Activated naive CD8-positive, alpha-beta T cell treated with anti-CD3 and anti-CD28 coated beads, Interleukin-2, amount 50 U/mL, for 24 hours (primary cell): ENCODE measurements at regions not wholly inside any gene's neighbourhood (a gene's known extent, or its start where the extent isn't known, plus 50 kb on each side); places are given as distances from the start of the nearest gene placed in this dataset.

Experiments
- ATAC-seq: fragments of 150-1000 bp; cut with Tn5 transposase; one replicate; pipeline ENCODE4 v1.10.0; 2021
- DNase-seq: peaks from one replicate; pipeline ENCODE4 v3.0.0; 2021
- H3K27ac Mint-ChIP-seq: one replicate; pipeline ENCODE4 v1.8.0; 2021; ENCODE audit warnings: mild to moderate bottlenecking, mixed read lengths
- H3K27me3 Mint-ChIP-seq: one replicate; pipeline ENCODE4 v1.8.0; 2021; ENCODE audit warnings: mixed read lengths
- H3K36me3 Mint-ChIP-seq: one replicate; pipeline ENCODE4 v1.8.0; 2021; ENCODE audit warnings: low read depth, mixed read lengths
- H3K4me1 Mint-ChIP-seq: one replicate; pipeline ENCODE4 v1.8.0; 2021; ENCODE audit warnings: mixed read lengths
- H3K4me3 Mint-ChIP-seq: one replicate; pipeline ENCODE4 v1.8.0; 2021; ENCODE audit warnings: mild to moderate bottlenecking, moderate library complexity, mixed read lengths
- H3K9me3 Mint-ChIP-seq: one replicate; pipeline ENCODE4 v1.8.0; 2021; ENCODE audit warnings: mixed read lengths

DNA sequence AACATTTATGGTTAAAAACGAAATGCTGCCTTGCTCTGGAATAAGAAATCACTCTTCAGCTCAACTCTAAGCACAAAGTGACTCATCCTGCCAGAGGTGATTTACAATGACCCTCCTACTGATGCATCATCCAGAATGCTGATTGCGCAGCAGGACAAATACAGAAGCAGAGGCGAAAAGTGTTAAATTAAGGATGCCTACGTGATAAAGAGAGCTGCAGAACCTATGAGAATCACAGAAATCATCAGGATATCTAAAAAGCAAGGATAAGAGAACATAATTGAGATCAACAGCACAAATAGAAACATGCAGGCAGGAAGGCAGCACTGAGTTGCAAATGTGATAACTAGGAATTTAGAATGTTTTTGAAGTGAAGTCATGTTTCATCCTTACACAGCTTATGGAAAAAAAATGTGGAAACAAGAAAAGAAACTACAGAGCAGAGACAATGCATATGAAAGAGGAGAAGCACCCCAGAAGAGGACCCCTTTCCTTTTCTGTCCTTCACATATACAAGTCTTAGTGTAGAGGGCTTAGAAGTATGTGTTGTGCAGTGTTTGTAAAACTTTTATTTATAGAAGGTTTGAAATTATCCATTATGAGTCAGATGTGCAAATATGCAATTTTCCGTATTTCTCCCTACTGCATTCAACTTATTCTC is 188.4 kb downstream of the SLC7A11 start:
- Mint-ChIP-seq H3K4me3 (no peak overlapping the region), H3K36me3 (no peaks in the 10 kb centered on the region), H3K27ac (no peak overlapping the region), H3K9me3 (no peaks in the 10 kb centered on the region), H3K4me1 (no peaks in the 10 kb centered on the region), H3K27me3 (no peaks in the 10 kb centered on the region)
- DNase-seq (no peak), ATAC-seq (no peak)

DNA sequence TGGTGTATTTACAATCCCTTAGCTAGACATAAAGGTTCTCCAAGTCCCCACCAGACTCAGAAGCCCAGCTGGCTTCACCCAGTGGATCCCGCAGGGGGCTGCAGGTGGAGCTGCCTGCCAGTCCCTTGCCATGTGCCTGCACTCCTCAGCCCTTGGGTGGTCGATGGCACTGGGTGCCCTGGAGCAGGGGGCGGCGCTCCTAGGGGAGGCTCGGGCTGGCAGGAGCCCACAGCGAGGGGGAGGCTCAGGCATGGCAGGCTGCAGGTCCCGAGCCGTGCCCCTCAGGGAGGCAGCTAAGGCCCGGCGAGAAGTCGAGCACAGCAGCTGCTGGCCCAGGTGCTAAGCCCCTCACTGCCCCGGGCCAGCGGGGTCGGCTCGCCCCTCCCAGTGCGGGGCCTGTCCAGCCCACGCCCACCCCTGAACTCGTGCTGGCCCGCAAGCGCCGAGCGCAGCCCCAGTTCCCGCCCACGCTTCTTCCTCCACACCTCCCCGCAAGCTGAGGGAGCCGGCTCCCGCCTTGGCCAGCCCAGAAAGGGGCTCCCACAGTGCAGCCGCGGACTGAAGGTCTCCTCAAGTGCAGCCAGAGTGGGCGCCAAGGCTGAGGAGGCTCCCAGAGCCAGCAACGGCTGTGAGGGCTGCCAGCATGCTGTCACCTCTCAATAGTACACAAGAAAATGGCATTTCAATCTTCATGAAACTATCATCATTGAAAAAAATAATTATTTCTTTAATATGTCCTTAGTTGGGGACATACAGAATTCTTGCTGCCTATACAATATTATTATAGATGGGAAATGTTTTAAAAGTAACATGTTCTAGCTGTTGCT is 189.1 kb downstream of the SLC7A11 start:
- no peak overlapping the region for H3K4me3 Mint-ChIP-seq
- H3K27me3 Mint-ChIP-seq, result no peaks in the 10 kb centered on the region
- no peaks in the 10 kb centered on the region for H3K9me3 Mint-ChIP-seq
- no peak for ATAC-seq
- H3K36me3 Mint-ChIP-seq, result no peaks in the 10 kb centered on the region
- no peak for DNase-seq
- H3K4me1 Mint-ChIP-seq, result no peaks in the 10 kb centered on the region
- H3K27ac Mint-ChIP-seq, result no peak overlapping the region

DNA sequence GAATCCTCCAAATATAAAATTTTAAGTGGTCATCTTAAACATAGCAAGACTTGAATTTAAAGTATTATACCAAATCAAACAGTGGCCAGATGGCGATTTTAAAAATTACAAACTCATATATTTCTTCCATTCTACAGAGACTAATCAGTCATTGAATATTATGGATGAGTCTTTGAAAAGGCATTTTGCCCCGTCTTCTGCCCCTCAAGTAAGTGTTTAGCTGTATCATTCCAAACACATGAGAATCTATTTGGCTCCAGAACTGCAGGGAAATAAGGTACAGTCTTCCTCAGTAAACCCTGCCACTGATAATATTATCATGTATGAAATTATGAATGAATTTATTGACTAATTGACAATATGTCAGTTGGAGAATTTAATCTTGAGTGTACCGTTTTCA is 191.0 kb downstream of the SLC7A11 start:
- no peak for DNase-seq
- H3K27me3 Mint-ChIP-seq, result no peaks in the 10 kb centered on the region
- no peaks in the 10 kb centered on the region for H3K9me3 Mint-ChIP-seq
- no peak for ATAC-seq
- H3K27ac Mint-ChIP-seq, result no peak overlapping the region
- no peak overlapping the region for H3K4me3 Mint-ChIP-seq
- H3K4me1 Mint-ChIP-seq, result no peaks in the 10 kb centered on the region
- no peaks in the 10 kb centered on the region for H3K36me3 Mint-ChIP-seq

DNA sequence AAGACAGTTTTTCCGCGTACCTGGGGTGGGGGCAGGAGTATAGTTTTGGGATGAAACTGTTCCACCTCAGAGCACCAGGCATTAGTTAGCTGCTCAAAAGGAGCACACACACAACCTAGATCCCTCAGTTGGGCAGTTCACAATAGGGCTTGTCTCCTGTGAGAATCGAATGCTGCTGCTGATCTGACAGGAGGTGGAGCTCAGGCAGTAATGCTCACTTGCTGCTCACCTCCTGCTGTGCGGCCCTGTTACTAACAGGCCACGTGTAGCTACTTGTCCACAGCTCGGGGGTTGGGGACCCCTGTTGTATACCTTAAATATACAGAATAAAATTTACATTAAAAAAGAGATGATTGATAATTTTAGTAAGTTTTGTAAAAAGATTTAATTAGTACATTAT is 191.5 kb downstream of the SLC7A11 start:
- Mint-ChIP-seq H3K4me1 (no peaks in the 10 kb centered on the region), H3K4me3 (no peak overlapping the region), H3K9me3 (no peaks in the 10 kb centered on the region), H3K27me3 (no peaks in the 10 kb centered on the region), H3K27ac (no peak overlapping the region), H3K36me3 (no peaks in the 10 kb centered on the region)
- no peak for ATAC-seq
- DNase-seq, result no peak

DNA sequence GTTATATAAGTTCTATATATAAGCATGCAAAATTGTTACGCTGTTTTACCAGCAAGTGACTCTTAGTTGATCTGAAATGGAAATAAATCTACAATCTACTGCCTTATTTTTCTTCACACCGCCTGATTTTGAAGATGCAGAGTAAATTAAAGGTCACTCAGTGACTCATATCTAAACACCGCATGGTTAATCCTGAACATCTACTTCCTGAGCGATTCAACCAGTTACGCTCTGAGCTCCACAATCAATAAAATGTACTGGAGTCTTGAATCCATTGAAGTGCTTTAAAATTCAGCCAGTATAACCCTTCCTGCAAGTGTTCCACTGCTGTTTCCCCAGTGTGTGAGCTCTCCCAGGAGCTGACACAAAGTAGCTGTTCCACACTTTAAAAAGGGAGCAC is 192.8 kb downstream of the SLC7A11 start:
- no peaks in the 10 kb centered on the region for H3K36me3 Mint-ChIP-seq
- DNase-seq (no peak), ATAC-seq (no peak)
- H3K27ac Mint-ChIP-seq, result no peak overlapping the region
- H3K4me3 Mint-ChIP-seq, result no peak overlapping the region
- H3K9me3 Mint-ChIP-seq, result no peaks in the 10 kb centered on the region
- no peaks in the 10 kb centered on the region for H3K4me1 Mint-ChIP-seq
- no peaks in the 10 kb centered on the region for H3K27me3 Mint-ChIP-seq

GRCh38 chr4:138047290-138047689 is 194.9 kb downstream of the SLC7A11 start:
- no peak for DNase-seq
- Mint-ChIP-seq H3K36me3 (no peaks in the 10 kb centered on the region), H3K27ac (no peak overlapping the region), H3K27me3 (no peaks in the 10 kb centered on the region), H3K9me3 (no peaks in the 10 kb centered on the region), H3K4me3 (no peak overlapping the region), H3K4me1 (no peaks in the 10 kb centered on the region)
- ATAC-seq, result no peak

DNA sequence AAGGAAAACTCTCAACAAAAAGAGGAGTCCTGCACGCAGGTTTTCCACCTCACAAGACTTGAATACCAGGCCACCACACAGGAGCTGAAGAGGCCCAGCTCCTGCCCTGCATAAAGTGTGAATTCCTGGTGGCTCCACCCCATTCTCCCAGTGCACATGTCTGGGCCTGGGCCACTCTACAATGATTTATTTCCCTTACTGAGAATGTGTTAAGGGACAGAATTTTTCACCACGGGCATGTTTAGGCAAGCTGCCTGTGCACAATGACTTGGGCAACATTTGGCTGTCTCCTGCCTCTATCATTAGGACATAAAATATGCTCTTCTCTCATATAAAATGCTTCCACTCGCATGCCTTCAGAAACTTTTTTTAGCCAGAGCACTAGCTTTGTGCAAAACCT is 197.1 kb downstream of the SLC7A11 start:
- DNase-seq, result no peak
- H3K27ac Mint-ChIP-seq, result no peak overlapping the region
- no peaks in the 10 kb centered on the region for H3K36me3 Mint-ChIP-seq
- H3K4me3 Mint-ChIP-seq, result no peak overlapping the region
- no peaks in the 10 kb centered on the region for H3K4me1 Mint-ChIP-seq
- no peaks in the 10 kb centered on the region for H3K27me3 Mint-ChIP-seq
- no peaks in the 10 kb centered on the region for H3K9me3 Mint-ChIP-seq
- ATAC-seq, result no peak

DNA sequence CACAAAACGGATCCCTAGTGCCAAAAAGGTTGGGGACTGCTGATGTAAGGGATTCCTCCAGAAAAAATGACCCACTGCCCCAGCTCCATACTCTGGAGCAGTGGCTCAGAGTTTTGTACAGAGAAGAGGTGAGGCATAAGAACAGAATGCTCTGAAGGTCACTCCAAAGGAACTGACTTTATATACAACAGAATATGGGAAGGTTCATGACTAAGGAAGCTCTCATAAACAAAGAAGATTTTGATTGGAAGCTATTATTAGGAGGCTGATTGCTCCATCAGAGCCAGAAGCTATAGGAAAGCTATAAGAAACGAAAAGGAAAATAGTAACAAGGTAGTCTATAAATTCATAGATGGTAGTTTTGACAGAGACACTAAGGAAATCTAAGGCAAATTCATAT is 203.1 kb downstream of the SLC7A11 start:
- H3K27ac Mint-ChIP-seq, result no peak overlapping the region
- ATAC-seq, result no peak
- H3K36me3 Mint-ChIP-seq, result no peaks in the 10 kb centered on the region
- H3K4me3 Mint-ChIP-seq, result no peak overlapping the region
- DNase-seq, result no peak
- no peaks in the 10 kb centered on the region for H3K9me3 Mint-ChIP-seq
- H3K4me1 Mint-ChIP-seq, result no peaks in the 10 kb centered on the region
- H3K27me3 Mint-ChIP-seq, result no peaks in the 10 kb centered on the region

DNA sequence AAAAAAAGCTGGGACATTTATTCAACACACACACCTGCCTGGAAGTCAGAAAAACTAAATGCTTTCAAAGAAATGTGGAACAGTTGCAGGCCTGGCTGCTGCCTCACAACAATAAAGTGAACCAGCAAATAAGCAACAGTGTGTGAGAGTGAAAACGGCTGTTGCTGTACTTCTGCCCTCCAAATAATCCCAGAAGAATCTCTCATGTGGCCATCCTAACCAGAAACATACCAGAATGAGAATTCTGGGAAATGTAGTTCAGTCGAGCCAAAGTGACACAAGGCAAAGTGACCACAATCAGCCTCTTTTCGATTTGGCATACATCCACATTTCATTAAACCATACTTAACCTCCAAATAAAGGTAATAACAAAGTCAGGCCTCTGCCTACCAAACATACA is 204.5 kb downstream of the SLC7A11 start:
- Mint-ChIP-seq H3K4me1 (no peaks in the 10 kb centered on the region), H3K36me3 (no peaks in the 10 kb centered on the region), H3K4me3 (no peak overlapping the region), H3K9me3 (no peaks in the 10 kb centered on the region), H3K27me3 (no peaks in the 10 kb centered on the region), H3K27ac (no peak overlapping the region)
- DNase-seq, result no peak
- no peak for ATAC-seq

- H3K4me1 Mint-ChIP-seq, result no peaks in the 10 kb centered on the region
- peak; percentile 33 for ATAC-seq
- no peaks in the 10 kb centered on the region for H3K9me3 Mint-ChIP-seq
- no peaks in the 10 kb centered on the region for H3K27me3 Mint-ChIP-seq
- H3K27ac Mint-ChIP-seq, result no peak overlapping the region
- no peaks in the 10 kb centered on the region for H3K36me3 Mint-ChIP-seq
- DNase-seq, result no peak
- H3K4me3 Mint-ChIP-seq, result no peak overlapping the region
Observed at GRCh38 chr4:138035781-138036258, 206.3 kb downstream of the SLC7A11 start.

- Mint-ChIP-seq H3K4me1 (no peaks in the 10 kb centered on the region), H3K27ac (no peak overlapping the region), H3K36me3 (no peaks in the 10 kb centered on the region), H3K4me3 (no peak overlapping the region), H3K27me3 (no peaks in the 10 kb centered on the region), H3K9me3 (no peaks in the 10 kb centered on the region)
- DNase-seq (no peak), ATAC-seq (no peak)
Observed at GRCh38 chr4:138034871-138035270, 207.3 kb downstream of the SLC7A11 start.

DNA sequence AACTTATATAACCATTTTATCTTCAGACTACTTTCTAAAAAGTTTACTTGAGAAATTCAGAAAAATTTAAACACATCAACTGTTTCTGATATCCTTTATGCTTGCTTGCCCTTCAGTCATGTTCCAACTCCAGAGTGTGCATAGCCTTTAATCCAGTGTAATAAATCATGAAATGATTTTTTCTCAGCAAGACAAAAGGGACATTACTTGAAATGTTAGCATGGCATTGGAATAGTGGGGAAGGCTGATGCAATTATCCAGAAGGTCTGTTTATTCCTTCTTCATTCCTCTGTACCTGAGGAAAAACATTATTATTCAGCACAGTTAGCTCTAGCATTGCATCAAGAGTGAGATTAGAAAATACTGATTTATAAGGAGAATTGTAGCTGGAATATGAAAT is 209.9 kb downstream of the SLC7A11 start:
- no peaks in the 10 kb centered on the region for H3K9me3 Mint-ChIP-seq
- no peak overlapping the region for H3K4me3 Mint-ChIP-seq
- H3K4me1 Mint-ChIP-seq, result no peaks in the 10 kb centered on the region
- H3K36me3 Mint-ChIP-seq, result no peaks in the 10 kb centered on the region
- no peak for ATAC-seq
- DNase-seq, result no peak
- H3K27me3 Mint-ChIP-seq, result no peaks in the 10 kb centered on the region
- no peak overlapping the region for H3K27ac Mint-ChIP-seq

DNA sequence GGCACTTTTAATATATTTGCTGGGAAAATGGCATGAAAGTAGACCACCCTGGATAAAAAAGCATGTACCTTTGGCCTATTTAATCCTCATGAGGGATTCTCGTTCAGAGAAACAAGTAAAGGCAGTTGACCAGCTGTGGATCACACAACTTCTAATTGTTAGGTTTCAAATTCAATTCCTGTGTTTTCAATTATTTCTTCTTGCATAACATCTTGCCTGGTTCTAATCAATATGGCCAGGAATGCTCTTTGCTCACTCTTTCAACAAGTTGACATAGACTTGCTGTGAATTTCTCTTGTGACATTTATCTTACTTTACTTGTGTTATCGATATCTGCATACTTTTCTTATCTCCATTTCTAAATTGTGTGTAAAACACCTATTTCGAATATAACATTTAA is 211.8 kb downstream of the SLC7A11 start:
- no peak overlapping the region for H3K27ac Mint-ChIP-seq
- no peak overlapping the region for H3K4me3 Mint-ChIP-seq
- H3K9me3 Mint-ChIP-seq, result no peaks in the 10 kb centered on the region
- no peak for ATAC-seq
- H3K4me1 Mint-ChIP-seq, result no peaks in the 10 kb centered on the region
- H3K27me3 Mint-ChIP-seq, result no peaks in the 10 kb centered on the region
- no peaks in the 10 kb centered on the region for H3K36me3 Mint-ChIP-seq
- DNase-seq, result no peak

GRCh38 chr4:138028923-138029322 is 213.2 kb downstream of the SLC7A11 start:
- Mint-ChIP-seq H3K4me3 (no peak overlapping the region), H3K27ac (no peak overlapping the region), H3K36me3 (no peaks in the 10 kb centered on the region), H3K27me3 (no peaks in the 10 kb centered on the region), H3K4me1 (no peaks in the 10 kb centered on the region), H3K9me3 (no peaks in the 10 kb centered on the region)
- ATAC-seq (no peak), DNase-seq (no peak)

GRCh38 chr4:138021139-138021830 is 220.9 kb downstream of the SLC7A11 start:
- Mint-ChIP-seq H3K36me3 (no peaks in the 10 kb centered on the region), H3K4me1 (no peaks in the 10 kb centered on the region), H3K27me3 (no peaks in the 10 kb centered on the region), H3K27ac (no peak overlapping the region), H3K9me3 (no peaks in the 10 kb centered on the region), H3K4me3 (no peak overlapping the region)
- ATAC-seq, result no peak
- DNase-seq, result no peak
